NT2/D1 (cell line): ENCODE measurements at regions not wholly inside any gene's neighbourhood (a gene's known extent, or its start where the extent isn't known, plus 50 kb on each side); places are given as distances from the start of the nearest gene placed in this dataset.

Experiments
- DNase-seq: peaks from one replicate; pipeline ENCODE4 v3.0.0-alpha.2; 2011; ENCODE audit warnings: low read depth, low spot score
- H3K27me3 ChIP-seq: 2 replicates; pipeline ENCODE4 v1.6.0; 2011; ENCODE audit warnings: mild to moderate bottlenecking; ENCODE audit not compliant: insufficient read length, insufficient read depth
- H3K36me3 ChIP-seq: 2 replicates; pipeline ENCODE4 v1.6.1; 2011; ENCODE audit warnings: mild to moderate bottlenecking, low read length, mixed read lengths; ENCODE audit not compliant: insufficient read depth, insufficient read length
- H3K4me1 ChIP-seq: 2 replicates; pipeline ENCODE4 v1.5.1; 2011; ENCODE audit not compliant: insufficient read depth, insufficient read length
- H3K4me3 ChIP-seq: 2 replicates; pipeline ENCODE4 v1.5.1; 2011; ENCODE audit warnings: low read depth; ENCODE audit not compliant: insufficient read length
- H3K9ac ChIP-seq: 2 replicates; pipeline ENCODE4 v1.6.0; 2011; ENCODE audit warnings: low read depth; ENCODE audit not compliant: insufficient read length
- H3K9me3 ChIP-seq: 2 replicates; pipeline ENCODE4 v1.5.1; 2011; ENCODE audit warnings: mild to moderate bottlenecking, low read length; ENCODE audit not compliant: insufficient read depth
- SUZ12 ChIP-seq: IDR thresholded peaks from 2 replicates; pipeline ENCODE4 v1.6.1; 2011; ENCODE audit not compliant: insufficient read length, insufficient read depth; ENCODE audit errors: extremely low read depth
- YY1 ChIP-seq: IDR thresholded peaks from 2 replicates; pipeline ENCODE4 v1.6.1; 2011; ENCODE audit not compliant: insufficient read length, insufficient read depth
- ZNF274 ChIP-seq: IDR thresholded peaks from 2 replicates; pipeline ENCODE4 v1.6.1; 2011; ENCODE audit warnings: mild to moderate bottlenecking, low read depth, low read length

DNA sequence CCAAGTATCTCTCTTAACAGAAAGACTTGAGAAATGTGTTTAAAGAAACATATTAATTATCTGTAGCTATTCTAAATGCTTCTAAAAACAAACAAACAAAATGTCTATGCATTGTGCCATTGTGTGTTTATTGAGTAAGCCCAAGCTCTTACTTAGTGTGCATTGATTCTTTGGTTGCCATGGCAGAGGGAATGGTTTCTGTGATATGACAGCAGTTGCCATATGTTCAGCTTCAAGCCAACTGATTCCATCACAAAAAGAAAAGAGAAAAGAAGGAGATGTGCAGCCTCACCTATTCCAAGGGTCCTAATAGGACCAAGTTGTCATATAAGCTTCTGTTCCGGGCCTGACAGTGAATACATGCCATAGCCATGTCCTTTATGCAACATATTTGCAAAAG lies 457.5 kb downstream of the TOX3 start:
- H3K36me3 ChIP-seq = no peaks in the 10 kb centered on the region
- no peaks in the 10 kb centered on the region for H3K9me3 ChIP-seq
- H3K27me3 ChIP-seq = no peaks in the 10 kb centered on the region
- no peak overlapping the region for H3K9ac ChIP-seq
- H3K4me3 ChIP-seq = no peak overlapping the region
- TF ChIP-seq YY1 = no peak
- TF ChIP-seq ZNF274 = no peak
- no peak for TF ChIP-seq SUZ12
- H3K4me1 ChIP-seq = no peaks in the 10 kb centered on the region
- DNase-seq = no peak

DNA sequence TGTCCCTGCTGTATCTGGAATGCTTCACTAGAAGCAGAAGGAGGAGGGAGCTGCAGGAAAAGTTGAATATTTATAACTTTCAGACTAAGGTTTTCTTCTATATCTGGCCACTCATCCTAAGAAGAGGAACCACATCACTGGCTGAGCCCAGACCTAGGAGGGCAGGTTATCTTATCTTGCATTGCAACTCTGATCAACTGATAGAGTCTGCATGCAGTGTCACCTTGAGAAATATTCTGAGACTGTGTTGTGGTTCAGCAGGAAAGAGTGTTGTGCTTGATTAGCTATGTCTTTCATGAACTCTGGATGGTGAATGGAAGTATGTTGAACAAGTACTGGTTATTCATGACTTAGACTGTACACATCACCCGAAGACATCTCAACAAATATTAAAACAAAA lies 460.0 kb downstream of the TOX3 start:
- TF ChIP-seq YY1 (no peak), ZNF274 (no peak), SUZ12 (no peak)
- no peak for DNase-seq
- Histone ChIP-seq H3K9me3 (no peaks in the 10 kb centered on the region), H3K4me1 (no peaks in the 10 kb centered on the region), H3K36me3 (no peaks in the 10 kb centered on the region), H3K9ac (no peak overlapping the region), H3K27me3 (no peaks in the 10 kb centered on the region), H3K4me3 (no peak overlapping the region)

DNA sequence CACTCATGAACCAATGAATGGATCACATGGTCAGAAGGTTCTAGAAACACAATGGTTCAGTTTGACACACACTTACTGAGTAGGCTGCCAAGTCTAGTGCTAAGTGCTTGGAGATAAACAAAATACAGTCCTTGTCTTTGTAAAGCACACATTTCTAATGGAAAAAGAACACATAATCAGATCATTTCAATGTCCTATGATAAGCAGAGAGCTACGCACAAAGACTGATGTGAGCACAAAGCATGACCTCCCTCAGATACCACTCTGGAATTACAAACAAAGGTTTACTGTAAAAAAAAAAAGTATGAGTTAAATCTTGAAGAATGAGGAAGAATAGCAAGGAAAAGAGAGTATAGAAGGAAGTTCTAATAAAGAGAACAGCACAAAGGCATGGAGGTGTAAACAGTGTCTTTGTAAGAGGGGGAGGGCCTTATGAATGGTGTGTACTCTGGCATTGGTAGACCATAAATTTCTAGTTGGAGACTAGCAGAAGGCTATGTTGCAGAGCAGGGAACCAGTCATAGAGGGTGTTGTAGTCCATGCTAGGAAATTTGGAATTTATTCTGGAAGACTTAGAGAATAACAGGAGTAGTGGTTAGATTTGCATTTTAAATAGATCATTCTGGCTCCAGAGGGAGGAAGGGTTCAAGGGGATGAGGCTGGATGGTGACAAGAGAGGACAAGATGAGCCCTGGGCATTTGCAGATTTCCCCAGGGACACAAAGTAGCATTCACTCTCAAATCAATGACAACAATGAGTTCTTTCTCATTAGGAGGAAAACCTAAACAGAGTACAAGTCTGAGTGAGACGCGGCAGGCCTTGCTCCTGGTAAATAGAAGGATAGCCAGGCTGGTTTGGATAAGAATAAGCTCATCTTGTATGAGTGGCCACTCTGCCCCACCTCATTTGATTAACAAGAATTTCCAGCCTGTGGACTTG lies 468.0 kb downstream of the TOX3 start:
- Histone ChIP-seq H3K9me3 (no peaks in the 10 kb centered on the region; the same call in 1 of the 2 replicates), H3K4me3 (no peak overlapping the region)
- TF ChIP-seq SUZ12 = no peak
- TF ChIP-seq ZNF274 = no peak
- TF ChIP-seq YY1 = no peak

DNA sequence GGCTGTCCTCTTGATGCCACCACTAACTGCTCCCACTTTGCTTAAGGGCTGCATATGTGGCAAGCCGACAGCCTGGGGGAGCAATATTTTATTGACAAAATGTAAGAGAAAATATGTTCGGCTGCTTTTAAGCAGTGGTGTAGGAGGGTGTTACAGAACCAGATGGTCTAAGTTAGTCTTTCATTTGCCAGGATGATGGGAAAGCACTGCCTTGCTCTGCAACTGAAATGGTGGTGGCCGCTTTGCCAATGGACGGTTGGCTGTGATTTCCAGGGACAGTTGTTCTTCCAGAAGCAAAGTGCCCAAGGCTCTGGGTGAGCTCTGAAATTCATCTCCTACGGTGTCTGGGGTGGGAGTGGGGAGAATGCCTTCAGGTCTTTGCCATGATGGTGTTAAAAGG lies 469.3 kb downstream of the TOX3 start:
- no peak for DNase-seq
- no peak overlapping the region for H3K4me3 ChIP-seq
- H3K4me1 ChIP-seq = no peaks in the 10 kb centered on the region
- H3K9me3 ChIP-seq = no peaks in the 10 kb centered on the region; the same call in 1 of the 2 replicates
- H3K9ac ChIP-seq = no peak overlapping the region
- no peaks in the 10 kb centered on the region for H3K27me3 ChIP-seq
- H3K36me3 ChIP-seq = no peaks in the 10 kb centered on the region
- no peak for TF ChIP-seq SUZ12
- TF ChIP-seq YY1 = no peak
- no peak for TF ChIP-seq ZNF274

More for the DNA sequence above, 468.0 kb downstream of the TOX3 start:
- Histone ChIP-seq H3K4me1 (no peaks in the 10 kb centered on the region), H3K36me3 (no peaks in the 10 kb centered on the region), H3K9ac (no peak overlapping the region), H3K27me3 (no peaks in the 10 kb centered on the region)
- no peak for DNase-seq

DNA sequence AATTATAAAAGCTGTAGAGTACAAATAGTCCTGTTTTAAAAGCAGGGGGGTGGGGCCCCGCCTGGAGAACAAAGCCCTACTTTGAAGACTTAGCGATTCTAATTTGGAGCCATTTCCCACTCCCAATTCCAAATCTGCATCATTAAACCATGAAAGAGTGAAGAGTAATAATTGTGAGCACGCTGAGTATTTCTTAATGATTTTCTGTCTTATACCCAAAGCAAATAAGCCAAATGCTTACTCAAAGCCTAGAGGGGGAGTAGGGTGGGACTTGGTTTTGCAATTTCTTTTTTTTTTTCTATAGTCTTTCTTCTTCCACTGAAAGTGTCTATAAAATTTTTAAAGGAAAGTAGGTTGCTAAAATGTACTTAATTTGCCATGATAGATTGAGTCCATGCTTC lies 470.1 kb downstream of the TOX3 start:
- no peak overlapping the region for H3K4me3 ChIP-seq
- no peak for DNase-seq
- H3K27me3 ChIP-seq = no peaks in the 10 kb centered on the region
- H3K36me3 ChIP-seq = no peaks in the 10 kb centered on the region
- H3K9ac ChIP-seq = no peak overlapping the region
- H3K4me1 ChIP-seq = no peaks in the 10 kb centered on the region
- no peaks in the 10 kb centered on the region; the same call in 1 of the 2 replicates for H3K9me3 ChIP-seq
- TF ChIP-seq SUZ12 = no peak
- TF ChIP-seq ZNF274 = no peak
- TF ChIP-seq YY1 = no peak

DNA sequence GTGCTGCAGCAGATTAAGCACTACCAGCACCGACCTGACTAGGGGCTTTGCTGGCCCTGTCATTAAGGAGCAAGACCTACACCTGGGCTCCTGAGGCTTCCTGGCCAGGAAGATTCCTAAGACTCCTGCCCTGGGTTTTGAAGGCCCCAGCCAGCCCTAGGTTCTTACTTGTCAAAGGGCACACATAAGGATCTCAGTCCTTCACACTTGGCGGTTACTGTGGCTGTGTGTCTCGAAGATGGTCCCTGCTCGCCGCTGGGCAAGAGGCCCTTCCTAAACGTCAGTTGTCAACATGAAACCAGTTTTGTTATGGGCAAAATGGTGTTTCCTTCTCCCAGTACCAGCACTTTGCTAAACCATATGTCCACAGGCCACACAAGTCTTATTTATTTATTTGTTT lies 470.6 kb downstream of the TOX3 start:
- Histone ChIP-seq H3K9me3 (no peaks in the 10 kb centered on the region; the same call in 1 of the 2 replicates), H3K4me3 (no peak overlapping the region), H3K36me3 (no peaks in the 10 kb centered on the region), H3K9ac (no peak overlapping the region), H3K27me3 (no peaks in the 10 kb centered on the region), H3K4me1 (no peaks in the 10 kb centered on the region)
- no peak for TF ChIP-seq SUZ12
- TF ChIP-seq YY1 = no peak
- no peak for TF ChIP-seq ZNF274
- DNase-seq = no peak

DNA sequence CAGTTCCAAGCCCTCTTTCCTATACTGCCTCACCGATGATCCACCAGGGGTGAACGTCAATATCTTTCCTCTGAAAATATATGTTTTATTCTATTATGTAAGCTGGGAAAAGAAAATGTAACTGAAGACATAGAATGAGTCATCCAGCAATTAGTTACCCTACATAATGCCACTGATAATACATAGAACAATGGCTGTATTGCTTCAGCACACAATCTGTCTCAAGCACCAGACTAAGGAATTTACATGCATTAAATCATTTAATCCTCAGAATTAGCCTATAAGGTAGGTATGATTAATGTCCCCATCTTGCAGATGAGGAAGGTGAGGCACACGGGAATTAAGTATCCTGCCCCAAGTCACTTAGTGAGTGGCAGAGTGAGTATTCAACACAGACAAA lies 472.8 kb downstream of the TOX3 start:
- no peak for DNase-seq

More for the DNA sequence above, 472.8 kb downstream of the TOX3 start:
- Histone ChIP-seq H3K4me3 (no peak overlapping the region), H3K9ac (no peak overlapping the region), H3K27me3 (no peaks in the 10 kb centered on the region), H3K9me3 (no peaks in the 10 kb centered on the region; the same call in 1 of the 2 replicates), H3K4me1 (no peaks in the 10 kb centered on the region), H3K36me3 (no peaks in the 10 kb centered on the region)
- TF ChIP-seq ZNF274 (no peak), YY1 (no peak), SUZ12 (no peak)
